ENCODE measurements at regions not wholly inside any gene's neighbourhood (a gene's known extent, or its start where the extent isn't known, plus 50 kb on each side); places are given as distances from the start of the nearest gene placed in this dataset.

- no peak for ATAC-seq
- 78 to 86% (median 81%) methylated on average over 5 of the region's 5 CpGs for WGBS, 4 donors
- intact Hi-C loops (cut with DNase I) = no loop called here
- Histone ChIP-seq H3K27ac (no peak overlapping the region), H3K36me3 (no peaks in the 10 kb centered on the region), H3K4me1 (no peaks in the 10 kb centered on the region), H3K27me3 (no peaks in the 10 kb centered on the region), H3K4me3 (no peak overlapping the region), H3K9me3 (peaks cover 0 to 15% (median 0%) of the 10 kb centered on the region in 12 donors)
- DNase-seq = no peak
- TF ChIP-seq CTCF (IDR thresholded peaks at IDR 0.05) (no peak), POLR2A (IDR thresholded peaks at IDR 0.05) (no peak)
Observed at GRCh38 chr13:55937180-55937579, 1203.5 kb upstream of the PRR20A start.

GRCh38 chr13:55948175-55948574, 1192.5 kb upstream of the PRR20A start:
- no peak overlapping the region for H3K27ac ChIP-seq
- TF ChIP-seq POLR2A (IDR thresholded peaks at IDR 0.05) (no peak), CTCF (IDR thresholded peaks at IDR 0.05) (no peak)
- peaks cover 0 to 7% (median 0%) of the 10 kb centered on the region in 12 donors for H3K9me3 ChIP-seq
- 72 to 89% (median 82%) methylated on average over 4 to 5 of the region's 5 CpGs for WGBS, 4 donors
- no peaks in the 10 kb centered on the region for H3K36me3 ChIP-seq
- DNase-seq (no peak), ATAC-seq (no peak)
- H3K27me3 ChIP-seq = no peaks in the 10 kb centered on the region
- intact Hi-C loops (cut with DNase I) = no loop called here
- H3K4me3 ChIP-seq = no peak overlapping the region
- no peaks in the 10 kb centered on the region for H3K4me1 ChIP-seq

GRCh38 chr13:55963934-55964333, 1176.8 kb upstream of the PRR20A start:
- Histone ChIP-seq H3K4me3 (no peak overlapping the region), H3K9me3 (peaks cover 0 to 35% (median 0%) of the 10 kb centered on the region in 12 donors), H3K27ac (no peak overlapping the region), H3K27me3 (no peaks in the 10 kb centered on the region), H3K4me1 (no peaks in the 10 kb centered on the region), H3K36me3 (no peaks in the 10 kb centered on the region)
- DNase-seq (no peak), ATAC-seq (no peak)
- no peak for TF ChIP-seq CTCF (IDR thresholded peaks at IDR 0.05)
- TF ChIP-seq POLR2A (IDR thresholded peaks at IDR 0.05) = no peak
- intact Hi-C loops (cut with DNase I) = no loop called here
- WGBS, 4 donors = 88 to 100% (median 100%) methylated on average over 1 of the region's 1 CpG

- Histone ChIP-seq H3K4me1 (no peaks in the 10 kb centered on the region), H3K9me3 (peaks cover 0 to 28% (median 0%) of the 10 kb centered on the region in 12 donors), H3K4me3 (no peak overlapping the region), H3K36me3 (no peaks in the 10 kb centered on the region), H3K27ac (no peak overlapping the region), H3K27me3 (no peaks in the 10 kb centered on the region)
- DNase-seq (no peak), ATAC-seq (no peak)
- 86 to 92% (median 88%) methylated on average over 3 of the region's 3 CpGs for WGBS, 4 donors
- intact Hi-C loops (cut with DNase I) = no loop called here
- TF ChIP-seq CTCF (IDR thresholded peaks at IDR 0.05) (no peak), POLR2A (IDR thresholded peaks at IDR 0.05) (no peak)
Observed at GRCh38 chr13:55967055-55967454, 1173.7 kb upstream of the PRR20A start.

Measured in heart left ventricle (tissue), 16 donors.